PC-9 (cell line): ENCODE measurements at regions not wholly inside any gene's neighbourhood (a gene's known extent, or its start where the extent isn't known, plus 50 kb on each side); places are given as distances from the start of the nearest gene placed in this dataset.

Source experiments
- CTCF ChIP-seq: fragments of 200-600 bp; sonication (generic); conservative IDR thresholded peaks from 2 replicates; pipeline ENCODE4 v1.6.1; 2017; ENCODE audit warnings: mixed run types, antibody characterized with exemption, mild to moderate bottlenecking, moderate library complexity
- EZH2 ChIP-seq: fragments of 200-600 bp; sonication (generic); IDR thresholded peaks from 2 replicates; pipeline ENCODE4 v1.8.0; 2017; ENCODE audit warnings: antibody characterized with exemption, low read depth

- TF ChIP-seq CTCF (no peak), EZH2 (no peak)
Measured at GRCh38 chr10:124177180-124177518, 83.8 kb upstream of the CHST15 start.
